ENCODE measurements at regions not wholly inside any gene's neighbourhood (a gene's known extent, or its start where the extent isn't known, plus 50 kb on each side); places are given as distances from the start of the nearest gene placed in this dataset.

DNA sequence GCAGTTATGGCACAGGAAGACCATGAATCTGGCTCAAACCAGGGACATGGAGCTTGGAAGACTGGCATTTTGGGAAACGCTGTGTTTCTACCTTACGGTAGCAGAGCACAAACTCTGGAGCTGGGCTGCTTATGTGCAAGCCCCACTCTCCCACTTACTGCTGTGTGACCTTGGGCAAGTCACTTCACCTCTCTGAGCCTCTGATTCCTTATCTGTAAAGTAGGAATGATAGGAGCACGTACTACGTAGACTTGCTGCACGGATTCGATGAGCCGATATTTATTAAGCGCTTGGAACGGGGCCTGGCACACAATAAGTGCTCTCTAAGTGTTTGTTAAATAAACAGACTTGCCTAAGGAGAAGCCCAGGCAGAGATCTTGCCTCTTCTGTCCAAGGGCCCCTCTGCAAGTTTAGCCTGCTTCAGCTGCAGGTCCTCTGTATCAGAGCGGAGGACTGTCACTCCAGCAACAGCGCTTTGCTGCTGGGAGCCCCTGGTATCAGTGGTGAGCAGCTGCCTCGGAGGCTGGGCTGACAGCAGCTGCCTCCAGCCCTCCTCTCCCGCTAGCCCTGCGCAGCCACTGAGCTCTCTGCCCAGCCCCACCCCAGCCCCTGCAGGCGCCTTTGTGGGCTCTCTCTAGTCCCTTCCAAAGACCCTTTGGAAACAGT lies 96.9 kb upstream of the ANO1 start:
- Histone ChIP-seq H3K27me3 (peaks cover 10 to 74% (median 36%) of the 10 kb centered on the region in 3 donors), H3K4me3 (no peak overlapping the region), H3K4me1 (peaks cover 0 to 13% (median 11%) of the 10 kb centered on the region in 4 donors), H3K36me3 (no peaks in the 10 kb centered on the region), H3K27ac (no peak overlapping the region), H3K9me3 (no peaks in the 10 kb centered on the region)
- no peak for TF ChIP-seq EP300 (IDR thresholded peaks at IDR 0.05)
- TF ChIP-seq POLR2AphosphoS5 (IDR thresholded peaks at IDR 0.05), result no peak
- TF ChIP-seq CTCF (IDR thresholded peaks at IDR 0.05), result no peak
- TF ChIP-seq POLR2A (IDR thresholded peaks at IDR 0.05), result no peak
- intact Hi-C loops (cut with DNase I), result no loop called here
- DNase-seq, result no peak
- WGBS, 2 donors, result 78 to 88% methylated on average over 15 of the region's 15 CpGs

DNA sequence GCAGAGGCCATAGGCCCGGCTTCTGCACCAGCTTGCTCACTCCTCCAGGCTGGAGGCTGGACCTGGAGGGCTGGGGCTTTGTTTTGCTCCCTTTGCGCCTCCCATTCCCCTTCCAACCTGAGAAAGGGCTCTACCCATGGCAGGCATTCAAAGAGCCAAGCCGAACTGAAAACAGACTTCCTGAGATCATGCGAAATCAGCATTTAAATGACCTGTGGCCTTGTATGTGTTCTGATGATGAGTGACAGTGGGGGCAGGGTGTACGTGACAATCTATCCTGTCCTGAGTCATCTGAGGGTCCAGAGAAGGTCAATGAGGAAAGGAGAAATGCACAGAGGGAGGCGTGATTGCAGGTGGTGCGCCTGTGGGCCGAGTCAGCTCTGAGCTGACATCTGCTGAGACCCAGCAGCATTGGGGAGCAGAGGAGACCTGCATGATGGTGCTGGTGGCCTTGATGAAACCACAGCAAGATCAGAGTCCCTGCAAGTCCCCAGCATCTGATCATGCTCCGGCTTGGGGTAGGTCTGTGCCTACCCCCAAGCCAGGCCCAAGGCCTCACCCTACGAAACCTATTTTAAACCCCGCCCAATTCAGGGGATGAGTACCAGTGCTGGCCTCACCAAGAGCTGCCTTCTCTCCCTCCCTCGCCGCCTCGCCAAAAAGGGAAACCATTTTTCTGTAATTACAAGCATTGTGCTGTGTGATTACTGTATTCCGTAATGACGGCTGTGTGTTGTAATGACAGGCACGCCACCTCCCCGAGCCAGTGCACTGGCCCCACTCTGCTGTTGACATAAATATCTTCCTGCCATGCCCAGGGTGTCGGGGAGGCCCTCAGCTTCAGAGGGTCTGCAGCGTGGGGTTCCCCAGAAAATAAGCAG lies 95.2 kb upstream of the ANO1 start:
- Histone ChIP-seq H3K9me3 (no peaks in the 10 kb centered on the region), H3K4me3 (no peak overlapping the region), H3K36me3 (no peaks in the 10 kb centered on the region), H3K27me3 (peaks cover 12 to 89% (median 37%) of the 10 kb centered on the region in 3 donors), H3K4me1 (peaks cover 0 to 14% (median 11%) of the 10 kb centered on the region in 4 donors), H3K27ac (no peak overlapping the region)
- intact Hi-C loops (cut with DNase I), result no loop called here
- TF ChIP-seq POLR2AphosphoS5 (IDR thresholded peaks at IDR 0.05) (no peak), CTCF (IDR thresholded peaks at IDR 0.05) (no peak), EP300 (IDR thresholded peaks at IDR 0.05) (no peak), POLR2A (IDR thresholded peaks at IDR 0.05) (no peak)
- no peak for DNase-seq
- WGBS, 2 donors, result 87 to 88% methylated on average over 20 of the region's 20 CpGs

DNA sequence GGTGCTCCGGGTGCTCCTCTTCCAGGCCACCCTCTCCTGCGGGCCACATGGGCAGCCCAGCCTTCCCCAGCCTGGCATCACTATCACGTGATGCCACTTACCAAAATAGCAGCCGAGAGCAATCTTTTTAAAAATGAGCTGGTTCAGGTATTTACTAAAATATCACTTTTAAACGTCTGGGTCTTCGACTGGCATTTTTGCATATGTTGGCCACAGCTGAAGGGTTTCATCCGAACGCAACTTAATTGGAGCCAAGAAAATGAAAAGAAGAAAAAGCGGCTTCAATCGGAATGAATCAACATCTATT lies 94.6 kb upstream of the ANO1 start:
- no peaks in the 10 kb centered on the region for H3K9me3 ChIP-seq
- H3K4me3 ChIP-seq, result no peak overlapping the region
- no peaks in the 10 kb centered on the region for H3K36me3 ChIP-seq
- DNase-seq, result no peak
- WGBS, 2 donors, result 78 to 82% methylated on average over 10 of the region's 10 CpGs
- TF ChIP-seq CTCF (IDR thresholded peaks at IDR 0.05) (no peak), EP300 (IDR thresholded peaks at IDR 0.05) (no peak), POLR2A (IDR thresholded peaks at IDR 0.05) (no peak)
- H3K27ac ChIP-seq, result no peak overlapping the region
- H3K27me3 ChIP-seq, result peaks cover 12 to 90% (median 37%) of the 10 kb centered on the region in 3 donors
- peaks cover 0 to 14% (median 11%) of the 10 kb centered on the region in 4 donors for H3K4me1 ChIP-seq
- intact Hi-C loops (cut with DNase I), result no loop called here

GRCh38 chr11:69983897-69984438 lies 94.1 kb upstream of the ANO1 start:
- TF ChIP-seq POLR2A (IDR thresholded peaks at IDR 0.05) (no peak), CTCF (IDR thresholded peaks at IDR 0.05) (no peak), POLR2AphosphoS5 (IDR thresholded peaks at IDR 0.05) (no peak), EP300 (IDR thresholded peaks at IDR 0.05) (no peak)
- no peak overlapping the region for H3K27ac ChIP-seq
- H3K36me3 ChIP-seq, result no peaks in the 10 kb centered on the region
- DNase-seq, result no peak
- peaks cover 12 to 90% (median 37%) of the 10 kb centered on the region in 3 donors for H3K27me3 ChIP-seq
- no peak overlapping the region for H3K4me3 ChIP-seq
- WGBS, 2 donors, result 41 to 64% methylated on average over 10 of the region's 10 CpGs
- no peaks in the 10 kb centered on the region for H3K9me3 ChIP-seq
- intact Hi-C loops (cut with DNase I), result no loop called here
- peaks cover 0 to 14% (median 11%) of the 10 kb centered on the region in 4 donors for H3K4me1 ChIP-seq

Measured in sigmoid colon (tissue), 6 donors.